ENCODE measurements at regions not wholly inside any gene's neighbourhood (a gene's known extent, or its start where the extent isn't known, plus 50 kb on each side); places are given as distances from the start of the nearest gene placed in this dataset.
"Not testable (repeated sequence)": the region's sequence is repeated elsewhere in the genome, so short reads cannot be mapped to it uniquely, and the experiment has no call there.

DNA sequence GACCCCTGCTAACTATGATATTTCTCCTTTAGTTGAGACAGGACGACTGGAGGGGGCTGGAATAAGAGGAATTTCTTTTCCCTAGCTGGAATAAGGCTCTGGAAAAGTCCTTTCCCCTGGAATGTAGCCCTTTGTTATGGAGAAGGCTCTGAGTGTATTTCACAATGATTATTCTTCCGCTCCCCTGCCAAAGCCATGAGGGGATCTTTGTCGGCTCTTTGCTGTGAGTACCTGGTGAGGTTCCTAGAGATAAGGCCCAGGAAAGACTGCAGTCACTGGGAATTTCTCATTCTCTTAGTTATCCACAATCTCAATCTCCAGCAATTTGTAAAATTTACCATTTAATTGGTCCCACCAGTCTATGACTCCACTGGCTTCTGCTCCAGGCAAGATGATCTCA, 340.2 kb upstream of the HNRNPA3 start:
- no peak for DNase-seq (ENCODE audit: extremely low read depth, low read depth)
- TF ChIP-seq, protein P1, sequence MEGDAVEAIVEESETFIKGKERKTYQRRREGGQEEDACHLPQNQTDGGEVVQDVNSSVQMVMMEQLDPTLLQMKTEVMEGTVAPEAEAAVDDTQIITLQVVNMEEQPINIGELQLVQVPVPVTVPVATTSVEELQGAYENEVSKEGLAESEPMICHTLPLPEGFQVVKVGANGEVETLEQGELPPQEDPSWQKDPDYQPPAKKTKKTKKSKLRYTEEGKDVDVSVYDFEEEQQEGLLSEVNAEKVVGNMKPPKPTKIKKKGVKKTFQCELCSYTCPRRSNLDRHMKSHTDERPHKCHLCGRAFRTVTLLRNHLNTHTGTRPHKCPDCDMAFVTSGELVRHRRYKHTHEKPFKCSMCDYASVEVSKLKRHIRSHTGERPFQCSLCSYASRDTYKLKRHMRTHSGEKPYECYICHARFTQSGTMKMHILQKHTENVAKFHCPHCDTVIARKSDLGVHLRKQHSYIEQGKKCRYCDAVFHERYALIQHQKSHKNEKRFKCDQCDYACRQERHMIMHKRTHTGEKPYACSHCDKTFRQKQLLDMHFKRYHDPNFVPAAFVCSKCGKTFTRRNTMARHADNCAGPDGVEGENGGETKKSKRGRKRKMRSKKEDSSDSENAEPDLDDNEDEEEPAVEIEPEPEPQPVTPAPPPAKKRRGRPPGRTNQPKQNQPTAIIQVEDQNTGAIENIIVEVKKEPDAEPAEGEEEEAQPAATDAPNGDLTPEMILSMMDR (IDR thresholded peaks at IDR 0.05; ENCODE audit: low read depth, low read length) = no peak

DNA sequence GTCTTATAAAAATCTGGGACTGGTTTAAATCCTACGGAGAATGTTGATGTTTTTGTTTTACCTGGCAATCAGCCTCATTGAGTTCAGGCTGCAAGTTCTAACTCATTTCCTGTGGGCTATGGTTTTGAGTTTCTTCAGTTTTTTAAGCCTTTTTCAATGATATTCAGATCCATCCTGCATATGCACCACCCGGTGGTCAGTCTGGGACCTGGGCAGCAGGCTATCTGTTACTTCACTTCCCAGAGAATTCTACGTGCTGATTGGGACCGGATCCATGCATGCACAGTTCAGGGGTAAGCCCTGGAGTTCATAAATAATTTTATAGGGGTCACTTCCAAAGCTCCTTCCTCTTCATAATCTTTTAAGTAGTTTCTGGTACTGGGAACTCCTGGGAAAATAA, 339.2 kb upstream of the HNRNPA3 start:
- TF ChIP-seq, protein P1 (IDR thresholded peaks at IDR 0.05; ENCODE audit: low read depth, low read length) = no peak
- no peak for DNase-seq (ENCODE audit: extremely low read depth, low read depth)

DNA sequence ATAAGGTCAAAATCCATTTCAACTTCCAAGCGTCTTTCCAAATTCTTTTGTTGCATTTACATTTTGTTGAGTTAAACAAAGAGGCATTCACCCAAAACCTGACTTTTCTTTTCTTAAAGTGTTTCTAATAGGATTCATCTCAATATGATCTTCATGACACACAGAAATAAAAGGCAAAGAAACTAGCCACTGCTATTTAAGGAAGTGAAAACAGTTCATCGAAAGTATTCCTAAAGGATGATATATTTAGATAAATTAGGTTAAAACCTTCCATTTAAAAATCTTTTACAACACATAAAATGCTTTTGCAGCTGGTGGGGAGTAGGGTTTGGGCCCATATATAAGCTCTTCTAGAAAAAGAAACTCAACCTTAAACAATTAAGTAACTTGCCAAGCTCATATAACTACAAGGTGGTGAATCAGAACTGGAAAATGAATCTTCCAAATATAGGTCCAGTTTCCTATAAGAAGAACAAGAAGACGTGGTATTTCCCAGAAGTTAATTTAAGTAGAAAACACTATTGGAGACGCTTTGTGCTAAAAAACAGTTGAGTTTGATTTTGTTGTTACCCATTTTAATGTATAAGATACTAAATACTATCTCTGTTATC, 336.0 kb upstream of the HNRNPA3 start:
- TF ChIP-seq, protein P1 (IDR thresholded peaks at IDR 0.05; ENCODE audit: low read depth, low read length) = no peak
- no peak for DNase-seq (ENCODE audit: extremely low read depth, low read depth)

DNA sequence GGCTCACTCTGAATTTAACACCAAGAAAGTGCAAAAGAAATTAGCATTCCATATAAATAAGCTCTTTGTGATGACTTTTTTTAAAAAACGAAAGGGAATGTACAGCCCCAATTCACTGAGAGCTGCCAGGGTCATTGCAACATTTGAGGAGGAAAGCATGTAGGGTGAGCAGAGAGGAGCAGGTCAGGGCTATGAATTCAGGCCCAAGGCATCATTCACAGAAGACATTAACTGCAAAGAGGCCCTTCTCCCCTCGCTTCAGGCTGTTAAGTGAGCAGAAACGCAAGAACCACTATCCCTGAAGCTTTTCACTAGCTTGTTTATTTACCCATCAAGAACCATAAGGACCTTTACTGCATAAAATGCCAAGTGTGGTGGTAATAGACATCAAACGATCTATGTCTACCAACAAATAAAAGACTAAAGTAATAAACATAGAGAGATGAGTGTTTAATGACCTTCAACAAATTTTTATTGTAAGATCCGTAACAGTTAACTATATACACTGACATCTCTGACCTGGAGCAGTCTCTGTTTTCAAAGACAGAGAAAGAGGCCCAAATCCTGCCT, 333.1 kb upstream of the HNRNPA3 start:
- TF ChIP-seq, protein P1 (IDR thresholded peaks at IDR 0.05; ENCODE audit: low read depth, low read length) = no peak
- DNase-seq (ENCODE audit: extremely low read depth, low read depth) = no peak

DNA sequence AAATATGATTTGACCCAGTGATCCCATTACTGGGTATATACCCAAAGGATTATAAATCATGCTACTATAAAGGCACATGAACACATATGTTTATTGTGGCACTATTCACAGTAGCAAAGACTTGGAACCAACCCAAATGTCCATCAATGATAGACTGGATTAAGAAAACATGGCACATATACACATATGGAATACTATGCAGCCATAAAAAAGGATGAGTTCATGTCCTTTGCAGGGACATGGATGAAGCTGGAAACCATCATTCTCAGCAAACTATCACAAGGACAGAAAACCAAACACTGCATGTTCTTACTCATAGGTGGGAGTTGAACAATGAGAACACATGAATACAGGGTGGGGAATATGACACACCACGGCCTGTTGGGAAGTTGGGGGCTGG, 330.5 kb upstream of the HNRNPA3 start:
- not testable (repeated sequence) for DNase-seq (ENCODE audit: extremely low read depth, low read depth)

DNA sequence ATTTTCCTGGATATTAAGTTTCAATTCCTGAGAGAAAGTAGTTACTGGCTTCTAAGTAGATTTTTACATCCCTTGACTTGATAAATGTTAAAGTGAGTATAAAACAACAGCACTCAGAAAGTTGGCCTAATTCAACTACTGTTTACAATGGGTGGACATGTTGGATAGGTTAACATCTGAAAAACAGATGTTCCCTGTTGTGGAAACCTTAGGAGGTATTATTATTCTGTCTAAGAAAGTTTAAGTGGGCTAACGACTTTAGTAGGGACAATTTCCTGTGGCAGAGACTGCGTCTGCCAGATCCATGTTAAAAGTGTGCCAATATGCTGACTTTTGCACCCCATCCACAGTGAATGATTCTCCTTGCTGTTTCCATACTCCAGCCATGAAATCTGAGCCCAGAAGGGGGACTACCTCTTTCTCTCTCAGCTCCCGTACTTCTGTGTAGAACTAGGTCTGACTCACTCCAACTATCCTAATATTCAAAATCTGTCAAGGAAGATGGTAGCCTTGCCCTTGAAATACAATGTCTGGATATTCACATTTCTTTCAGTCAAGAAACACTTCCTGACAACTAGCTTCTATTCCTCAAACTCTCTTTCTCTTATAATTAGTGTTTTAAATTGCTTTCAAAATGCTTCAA, 327.5 kb upstream of the HNRNPA3 start:
- TF ChIP-seq, protein P1 (IDR thresholded peaks at IDR 0.05; ENCODE audit: low read depth, low read length) = no peak
- no peak for DNase-seq (ENCODE audit: extremely low read depth, low read depth)

DNA sequence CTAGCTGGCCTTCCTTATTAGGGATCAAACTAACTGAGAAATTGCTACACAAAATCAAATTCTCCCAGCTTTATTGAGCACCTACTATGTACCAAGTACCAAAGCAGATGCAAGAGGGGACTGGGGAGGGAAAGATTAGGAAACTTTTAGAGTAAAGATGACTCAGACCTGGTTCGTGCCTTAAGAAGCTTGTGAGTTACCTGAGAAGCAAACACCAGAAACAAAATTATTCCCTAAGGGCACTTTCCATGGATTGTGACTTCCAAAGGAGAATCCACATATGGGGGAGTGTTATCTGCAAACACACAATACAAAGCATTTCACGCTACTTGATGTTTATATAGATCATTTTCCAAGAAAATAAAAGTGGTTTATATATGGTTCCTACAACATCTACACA, 326.9 kb upstream of the HNRNPA3 start:
- no peak for DNase-seq (ENCODE audit: extremely low read depth, low read depth)
- TF ChIP-seq, protein P1 (IDR thresholded peaks at IDR 0.05; ENCODE audit: low read depth, low read length) = no peak
